ENCODE measurements at regions not wholly inside any gene's neighbourhood (a gene's known extent, or its start where the extent isn't known, plus 50 kb on each side); places are given as distances from the start of the nearest gene placed in this dataset.
"Not testable (repeated sequence)": the region's sequence is repeated elsewhere in the genome, so short reads cannot be mapped to it uniquely, and the experiment has no call there.

- Histone ChIP-seq H3K9me3 (no peaks in the 10 kb centered on the region), H3K36me3 (no peaks in the 10 kb centered on the region), H3K4me3 (no peak overlapping the region), H3K4me1 (no peaks in the 10 kb centered on the region), H3K27me3 (no peaks in the 10 kb centered on the region), H3K27ac (no peak overlapping the region)
- DNase-seq (ENCODE audit: low spot score) = no peak
- TF ChIP-seq CTCF (IDR thresholded peaks at IDR 0.05) = no peak
These were observed 172.7 kb upstream of the MARCKS start for GRCh38 chr6:113684382-113684901.

GRCh38 chr6:113686049-113686448 lies 171.1 kb upstream of the MARCKS start:
- no peaks in the 10 kb centered on the region for H3K9me3 ChIP-seq
- no peaks in the 10 kb centered on the region for H3K36me3 ChIP-seq
- DNase-seq (ENCODE audit: low spot score) = no peak
- H3K4me1 ChIP-seq = no peaks in the 10 kb centered on the region
- no peaks in the 10 kb centered on the region for H3K27me3 ChIP-seq
- no peak overlapping the region for H3K27ac ChIP-seq
- no peak overlapping the region for H3K4me3 ChIP-seq
- TF ChIP-seq CTCF (IDR thresholded peaks at IDR 0.05) = no peak

- not testable (repeated sequence) for H3K27ac ChIP-seq; H3K36me3 ChIP-seq; H3K9me3 ChIP-seq; H3K4me3 ChIP-seq; H3K27me3 ChIP-seq; DNase-seq (ENCODE audit: low spot score); H3K4me1 ChIP-seq
These were observed 167.5 kb upstream of the MARCKS start for GRCh38 chr6:113689620-113690019.

- Histone ChIP-seq H3K36me3 (no peaks in the 10 kb centered on the region), H3K27ac (no peak overlapping the region), H3K27me3 (no peaks in the 10 kb centered on the region), H3K4me1 (no peaks in the 10 kb centered on the region), H3K4me3 (no peak overlapping the region), H3K9me3 (no peaks in the 10 kb centered on the region)
- TF ChIP-seq CTCF (IDR thresholded peaks at IDR 0.05) = no peak
- no peak for DNase-seq (ENCODE audit: low spot score)
These were observed 166.6 kb upstream of the MARCKS start for GRCh38 chr6:113690281-113691259.

GRCh38 chr6:113691260-113691656 lies 165.9 kb upstream of the MARCKS start:
- no peaks in the 10 kb centered on the region for H3K9me3 ChIP-seq

More at GRCh38 chr6:113691260-113691656, 165.9 kb upstream of the MARCKS start:
- Histone ChIP-seq H3K27ac (no peak overlapping the region), H3K36me3 (no peaks in the 10 kb centered on the region), H3K27me3 (no peaks in the 10 kb centered on the region), H3K4me3 (no peak overlapping the region), H3K4me1 (no peaks in the 10 kb centered on the region)
- no peak for TF ChIP-seq CTCF (IDR thresholded peaks at IDR 0.05)
- DNase-seq (ENCODE audit: low spot score) = no peak
